ENCODE measurements at regions not wholly inside any gene's neighbourhood (a gene's known extent, or its start where the extent isn't known, plus 50 kb on each side); places are given as distances from the start of the nearest gene placed in this dataset.
"Not testable (repeated sequence)": the region's sequence is repeated elsewhere in the genome, so short reads cannot be mapped to it uniquely, and the experiment has no call there.

DNA sequence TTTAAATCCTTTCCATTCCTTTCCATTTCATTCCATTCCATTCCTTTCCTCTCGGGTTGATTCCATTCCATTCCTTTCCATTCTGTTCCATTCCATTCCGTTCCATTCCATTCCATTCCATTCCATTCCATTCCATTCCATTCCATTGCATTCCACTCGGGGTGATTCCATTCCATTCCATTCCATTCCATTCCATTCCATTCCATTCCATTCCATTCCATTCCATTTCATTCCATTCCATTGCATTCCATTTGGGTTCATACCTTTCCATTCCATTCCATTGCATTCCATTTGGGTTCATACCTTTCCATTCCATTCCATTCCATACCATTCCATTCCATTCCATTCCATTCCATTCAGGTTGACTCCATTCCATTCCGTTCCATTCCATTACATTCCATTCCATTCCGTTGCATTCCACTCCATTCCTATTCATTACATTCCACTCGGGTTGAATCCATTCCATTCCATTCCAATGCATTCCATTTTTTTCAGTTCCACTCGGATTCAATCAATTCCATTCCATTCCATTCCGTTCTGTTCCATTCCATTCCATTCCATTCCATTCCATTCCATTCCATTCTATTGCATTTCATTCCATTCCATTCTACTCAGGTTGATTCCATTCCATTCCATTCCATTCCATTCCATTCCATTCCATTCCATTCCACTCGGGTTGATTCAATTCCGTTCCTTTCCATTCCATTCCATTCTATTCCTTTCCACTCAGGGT is 164.4 kb downstream of the CWH43 start:
- TF ChIP-seq, protein P1, sequence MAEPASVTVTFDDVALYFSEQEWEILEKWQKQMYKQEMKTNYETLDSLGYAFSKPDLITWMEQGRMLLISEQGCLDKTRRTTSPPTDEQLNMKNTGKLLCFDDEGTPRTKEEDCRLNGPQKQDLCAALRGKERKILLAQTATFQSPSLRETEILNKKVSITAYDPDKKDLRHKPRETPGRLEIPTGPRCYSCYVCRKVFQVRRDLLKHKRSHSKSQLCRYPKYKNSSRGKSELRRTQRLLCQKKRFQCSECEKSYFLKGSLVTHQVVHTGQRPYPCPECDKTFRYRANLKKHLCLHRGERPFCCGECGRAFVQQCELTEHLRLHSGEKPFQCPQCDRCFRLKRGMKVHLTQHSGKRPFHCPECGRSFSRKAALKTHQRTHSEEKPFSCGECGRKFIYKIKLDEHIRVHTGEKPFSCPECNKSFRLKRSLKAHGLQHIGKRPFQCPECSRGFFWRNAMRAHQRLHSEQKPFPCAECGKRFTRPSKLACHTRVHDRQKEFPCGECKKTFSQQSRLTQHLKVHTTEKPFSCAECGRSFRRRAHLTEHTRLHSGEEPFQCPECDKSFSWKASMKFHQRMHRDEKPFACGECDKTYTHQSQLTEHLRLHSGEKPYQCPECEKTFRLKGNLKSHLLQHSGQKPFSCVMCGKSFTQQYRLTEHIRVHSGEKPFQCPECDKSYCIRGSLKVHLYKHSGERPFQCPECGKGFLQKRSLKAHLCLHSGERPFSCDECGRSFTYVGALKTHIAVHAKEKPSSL (CRISPR knock-in tag; conservative IDR thresholded peaks at IDR 0.05) = not testable (repeated sequence)
- not testable (repeated sequence) for TF ChIP-seq FOXP1, ZNF219 (CRISPR knock-in tag; IDR thresholded peaks at IDR 0.05; ENCODE audit: borderline replicate concordance)
- TF ChIP-seq, protein P2, sequence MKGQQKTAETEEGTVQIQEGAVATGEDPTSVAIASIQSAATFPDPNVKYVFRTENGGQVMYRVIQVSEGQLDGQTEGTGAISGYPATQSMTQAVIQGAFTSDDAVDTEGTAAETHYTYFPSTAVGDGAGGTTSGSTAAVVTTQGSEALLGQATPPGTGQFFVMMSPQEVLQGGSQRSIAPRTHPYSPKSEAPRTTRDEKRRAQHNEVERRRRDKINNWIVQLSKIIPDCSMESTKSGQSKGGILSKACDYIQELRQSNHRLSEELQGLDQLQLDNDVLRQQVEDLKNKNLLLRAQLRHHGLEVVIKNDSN (CRISPR knock-in tag; IDR thresholded peaks at IDR 0.05) = not testable (repeated sequence)
- TF ChIP-seq, protein P3, sequence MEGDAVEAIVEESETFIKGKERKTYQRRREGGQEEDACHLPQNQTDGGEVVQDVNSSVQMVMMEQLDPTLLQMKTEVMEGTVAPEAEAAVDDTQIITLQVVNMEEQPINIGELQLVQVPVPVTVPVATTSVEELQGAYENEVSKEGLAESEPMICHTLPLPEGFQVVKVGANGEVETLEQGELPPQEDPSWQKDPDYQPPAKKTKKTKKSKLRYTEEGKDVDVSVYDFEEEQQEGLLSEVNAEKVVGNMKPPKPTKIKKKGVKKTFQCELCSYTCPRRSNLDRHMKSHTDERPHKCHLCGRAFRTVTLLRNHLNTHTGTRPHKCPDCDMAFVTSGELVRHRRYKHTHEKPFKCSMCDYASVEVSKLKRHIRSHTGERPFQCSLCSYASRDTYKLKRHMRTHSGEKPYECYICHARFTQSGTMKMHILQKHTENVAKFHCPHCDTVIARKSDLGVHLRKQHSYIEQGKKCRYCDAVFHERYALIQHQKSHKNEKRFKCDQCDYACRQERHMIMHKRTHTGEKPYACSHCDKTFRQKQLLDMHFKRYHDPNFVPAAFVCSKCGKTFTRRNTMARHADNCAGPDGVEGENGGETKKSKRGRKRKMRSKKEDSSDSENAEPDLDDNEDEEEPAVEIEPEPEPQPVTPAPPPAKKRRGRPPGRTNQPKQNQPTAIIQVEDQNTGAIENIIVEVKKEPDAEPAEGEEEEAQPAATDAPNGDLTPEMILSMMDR (IDR thresholded peaks at IDR 0.05) = not testable (repeated sequence)
- TF ChIP-seq, protein P4, sequence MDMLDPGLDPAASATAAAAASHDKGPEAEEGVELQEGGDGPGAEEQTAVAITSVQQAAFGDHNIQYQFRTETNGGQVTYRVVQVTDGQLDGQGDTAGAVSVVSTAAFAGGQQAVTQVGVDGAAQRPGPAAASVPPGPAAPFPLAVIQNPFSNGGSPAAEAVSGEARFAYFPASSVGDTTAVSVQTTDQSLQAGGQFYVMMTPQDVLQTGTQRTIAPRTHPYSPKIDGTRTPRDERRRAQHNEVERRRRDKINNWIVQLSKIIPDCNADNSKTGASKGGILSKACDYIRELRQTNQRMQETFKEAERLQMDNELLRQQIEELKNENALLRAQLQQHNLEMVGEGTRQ (CRISPR knock-in tag; IDR thresholded peaks at IDR 0.05) = not testable (repeated sequence)

Data from WTC11 (cell line).